GM13977 (cell line): ENCODE measurements at regions not wholly inside any gene's neighbourhood (a gene's known extent, or its start where the extent isn't known, plus 50 kb on each side); places are given as distances from the start of the nearest gene placed in this dataset.
A peak's percentile ranks its signal among the peaks of the same experiment; 100 is the strongest.

Experiments
- DNase-seq: peaks from one replicate; pipeline ENCODE4 v3.0.0; 2012; ENCODE audit warnings: low spot score
- CTCF ChIP-seq: IDR thresholded peaks from 2 replicates; pipeline ENCODE4 v1.5.1; 2012; ENCODE audit warnings: mild to moderate bottlenecking, control low read depth; ENCODE audit not compliant: insufficient read depth; ENCODE audit errors: extremely low read depth, missing control alignments
- in situ Hi-C: fragments of 300-500 bp; cut with MboI; formaldehyde crosslinking; loops from one replicate; pipeline ENCODE4 v1.12.0; 2022; ENCODE audit warnings: low sequenced_read_pairs, low pct_unique_long_range_greater_than_20kb, mixed read lengths, inconsistent platforms; ENCODE audit not compliant: unreplicated experiment

- TF ChIP-seq CTCF = no peak
- no peak for DNase-seq
- in situ Hi-C loops = no loop called here
Observed at GRCh38 chr7:24372961-24373955, 89.3 kb downstream of the NPY start.

GRCh38 chr7:24378871-24379616 is 95.1 kb downstream of the NPY start:
- no peak for DNase-seq
- in situ Hi-C loops = no loop called here

GRCh38 chr7:24381894-24382505 is 98.0 kb downstream of the NPY start:
- in situ Hi-C loops = no loop called here
- peak; percentile 67 for DNase-seq
- TF ChIP-seq CTCF = peak; percentile 51

More at GRCh38 chr7:24378871-24379616, 95.1 kb downstream of the NPY start:
- TF ChIP-seq CTCF = no peak

GRCh38 chr7:24383055-24383454 is 99.1 kb downstream of the NPY start:
- no peak for DNase-seq
- TF ChIP-seq CTCF = no peak
- in situ Hi-C loops = no loop called here

GRCh38 chr7:24384362-24385030 is 100.5 kb downstream of the NPY start:
- in situ Hi-C loops = no loop called here
- no peak for TF ChIP-seq CTCF
- peak; percentile 32 for DNase-seq

DNA sequence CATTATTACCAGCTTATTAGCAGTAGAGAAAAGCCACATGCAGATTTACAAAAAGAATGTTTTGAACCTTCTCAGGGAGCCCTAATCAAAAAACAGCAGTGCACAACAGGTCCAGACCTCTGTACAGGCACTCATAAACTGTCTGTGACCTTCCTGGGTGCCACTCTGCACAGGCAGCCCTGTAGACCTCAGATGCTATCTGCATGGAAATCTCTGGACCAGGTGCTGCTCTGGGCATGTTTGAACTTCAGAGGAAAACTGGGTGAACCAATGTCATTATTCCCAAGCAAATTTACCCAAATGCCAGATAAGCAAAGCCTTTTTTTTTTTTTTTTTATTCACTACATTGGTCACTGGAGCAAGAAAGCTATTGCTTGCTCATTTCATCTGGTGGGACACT is 104.2 kb downstream of the NPY start:
- in situ Hi-C loops = no loop called here
- DNase-seq = no peak
- TF ChIP-seq CTCF = no peak
